ENCODE measurements at regions not wholly inside any gene's neighbourhood (a gene's known extent, or its start where the extent isn't known, plus 50 kb on each side); places are given as distances from the start of the nearest gene placed in this dataset.

- intact Hi-C loops (cut with DNase I, micrococcal nuclease) = no loop called here
- TF ChIP-seq CTCF (IDR thresholded peaks at IDR 0.05) = no peak
- H3K9me3 ChIP-seq = no peaks in the 10 kb centered on the region
- H3K4me3 ChIP-seq = no peak overlapping the region
- DNase-seq = no peak
- ATAC-seq = no peak
- H3K36me3 ChIP-seq (ENCODE audit: low read depth) = no peaks in the 10 kb centered on the region
- H3K4me1 ChIP-seq (ENCODE audit: low read depth) = no peaks in the 10 kb centered on the region
These were observed 159.5 kb downstream of the CYP26B1 start for GRCh38 chr2:71988170-71988569.

GRCh38 chr2:71976685-71977084, 171.0 kb downstream of the CYP26B1 start:
- DNase-seq (no peak), ATAC-seq (no peak)
- no peaks in the 10 kb centered on the region for H3K36me3 ChIP-seq (ENCODE audit: low read depth)
- no peak for TF ChIP-seq CTCF (IDR thresholded peaks at IDR 0.05)
- no peaks in the 10 kb centered on the region for H3K4me1 ChIP-seq (ENCODE audit: low read depth)
- no peaks in the 10 kb centered on the region for H3K9me3 ChIP-seq
- H3K4me3 ChIP-seq = no peak overlapping the region
- intact Hi-C loops (cut with DNase I, micrococcal nuclease) = no loop called here

- H3K36me3 ChIP-seq (ENCODE audit: low read depth) = no peaks in the 10 kb centered on the region
- no peak overlapping the region for H3K4me3 ChIP-seq
- H3K4me1 ChIP-seq (ENCODE audit: low read depth) = no peaks in the 10 kb centered on the region
- DNase-seq (no peak), ATAC-seq (no peak)
- intact Hi-C loops (cut with DNase I, micrococcal nuclease) = no loop called here
- no peaks in the 10 kb centered on the region for H3K9me3 ChIP-seq
- TF ChIP-seq CTCF (IDR thresholded peaks at IDR 0.05) = no peak
These were observed 172.8 kb downstream of the CYP26B1 start for GRCh38 chr2:71974846-71975245.

GRCh38 chr2:71971493-71971892, 176.2 kb downstream of the CYP26B1 start:
- H3K36me3 ChIP-seq (ENCODE audit: low read depth) = no peaks in the 10 kb centered on the region
- no peak overlapping the region for H3K4me3 ChIP-seq
- ATAC-seq = no peak
- TF ChIP-seq CTCF (IDR thresholded peaks at IDR 0.05) = no peak
- H3K9me3 ChIP-seq = no peaks in the 10 kb centered on the region
- DNase-seq = no peak
- no peaks in the 10 kb centered on the region for H3K4me1 ChIP-seq (ENCODE audit: low read depth)
- intact Hi-C loops (cut with DNase I, micrococcal nuclease) = no loop called here

GRCh38 chr2:71965530-71965929, 182.1 kb downstream of the CYP26B1 start:
- Histone ChIP-seq H3K36me3 (ENCODE audit: low read depth) (no peaks in the 10 kb centered on the region), H3K4me1 (ENCODE audit: low read depth) (no peaks in the 10 kb centered on the region), H3K4me3 (no peak overlapping the region), H3K9me3 (no peaks in the 10 kb centered on the region)
- ATAC-seq (no peak), DNase-seq (no peak)
- intact Hi-C loops (cut with DNase I, micrococcal nuclease) = no loop called here
- no peak for TF ChIP-seq CTCF (IDR thresholded peaks at IDR 0.05)

Data from mucosa of descending colon (tissue), 3 donors.